GM10266 (cell line): ENCODE measurements at regions not wholly inside any gene's neighbourhood (a gene's known extent, or its start where the extent isn't known, plus 50 kb on each side); places are given as distances from the start of the nearest gene placed in this dataset.

Experiments used
- DNase-seq: peaks from one replicate; pipeline ENCODE4 v3.0.0; 2012; ENCODE audit errors: extremely low spot score
- TF ChIP-seq, protein P1 (sequence below): IDR thresholded peaks from 2 replicates; pipeline ENCODE4 v1.5.1; 2012; ENCODE audit warnings: mild to moderate bottlenecking, low read depth; ENCODE audit not compliant: control insufficient read depth, insufficient read depth; ENCODE audit errors: missing control alignments

GRCh38 chr12:118690506-118690905 is 290.8 kb upstream of the SRRM4 start:
- TF ChIP-seq, protein P1, sequence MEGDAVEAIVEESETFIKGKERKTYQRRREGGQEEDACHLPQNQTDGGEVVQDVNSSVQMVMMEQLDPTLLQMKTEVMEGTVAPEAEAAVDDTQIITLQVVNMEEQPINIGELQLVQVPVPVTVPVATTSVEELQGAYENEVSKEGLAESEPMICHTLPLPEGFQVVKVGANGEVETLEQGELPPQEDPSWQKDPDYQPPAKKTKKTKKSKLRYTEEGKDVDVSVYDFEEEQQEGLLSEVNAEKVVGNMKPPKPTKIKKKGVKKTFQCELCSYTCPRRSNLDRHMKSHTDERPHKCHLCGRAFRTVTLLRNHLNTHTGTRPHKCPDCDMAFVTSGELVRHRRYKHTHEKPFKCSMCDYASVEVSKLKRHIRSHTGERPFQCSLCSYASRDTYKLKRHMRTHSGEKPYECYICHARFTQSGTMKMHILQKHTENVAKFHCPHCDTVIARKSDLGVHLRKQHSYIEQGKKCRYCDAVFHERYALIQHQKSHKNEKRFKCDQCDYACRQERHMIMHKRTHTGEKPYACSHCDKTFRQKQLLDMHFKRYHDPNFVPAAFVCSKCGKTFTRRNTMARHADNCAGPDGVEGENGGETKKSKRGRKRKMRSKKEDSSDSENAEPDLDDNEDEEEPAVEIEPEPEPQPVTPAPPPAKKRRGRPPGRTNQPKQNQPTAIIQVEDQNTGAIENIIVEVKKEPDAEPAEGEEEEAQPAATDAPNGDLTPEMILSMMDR: no peak
- no peak for DNase-seq

- TF ChIP-seq, protein P1: no peak
- no peak for DNase-seq
Measured at GRCh38 chr12:118694128-118694775, 287.1 kb upstream of the SRRM4 start.

- TF ChIP-seq, protein P1: no peak
- DNase-seq: no peak
Measured at GRCh38 chr12:118704527-118705241, 276.7 kb upstream of the SRRM4 start.

DNA sequence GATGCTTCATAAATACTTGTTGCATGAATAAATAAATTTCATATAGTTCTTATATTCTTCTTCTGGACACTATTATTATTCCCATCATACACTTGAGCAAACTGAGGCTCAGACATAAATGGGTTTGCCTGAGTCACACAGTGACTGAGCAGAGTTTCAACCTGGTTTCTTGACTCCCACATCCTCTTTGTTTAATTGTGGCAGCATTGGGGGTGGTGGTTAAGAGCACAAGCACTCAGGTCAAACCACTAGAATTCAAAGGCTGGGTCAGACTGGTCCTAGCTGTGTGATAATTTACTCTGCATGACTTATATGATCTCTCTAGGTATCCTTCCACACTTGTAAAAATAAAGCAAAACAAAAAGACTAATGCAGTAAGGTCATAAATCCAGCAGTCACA is 274.9 kb upstream of the SRRM4 start:
- DNase-seq: no peak
- TF ChIP-seq, protein P1: no peak

DNA sequence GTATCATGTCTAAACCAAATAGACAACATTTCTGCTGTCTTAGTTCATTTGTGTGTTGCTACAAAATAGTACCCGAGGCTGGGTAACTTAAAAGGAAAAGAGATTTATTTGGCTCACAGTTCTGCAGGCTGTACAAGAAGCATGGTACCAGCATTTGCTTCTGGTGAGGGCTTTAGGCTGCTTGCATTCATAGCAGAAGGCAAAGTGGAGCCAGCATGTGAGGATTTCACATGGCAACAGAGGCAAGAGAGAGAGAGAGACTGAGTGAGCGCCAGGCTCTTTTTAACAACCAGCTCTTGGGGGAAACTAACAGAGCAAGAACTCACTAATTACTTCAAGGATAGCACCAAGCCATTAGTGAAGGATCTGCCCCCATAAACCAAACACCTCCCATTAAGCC is 271.4 kb upstream of the SRRM4 start:
- DNase-seq: no peak
- TF ChIP-seq, protein P1: no peak

- DNase-seq: no peak
- TF ChIP-seq, protein P1: no peak
Measured at GRCh38 chr12:118711185-118711584, 270.2 kb upstream of the SRRM4 start.

- TF ChIP-seq, protein P1: peak; percentile 56
- peak; percentile 61 for DNase-seq
Measured at GRCh38 chr12:118714051-118714460, 267.3 kb upstream of the SRRM4 start.
